ENCODE measurements at regions not wholly inside any gene's neighbourhood (a gene's known extent, or its start where the extent isn't known, plus 50 kb on each side); places are given as distances from the start of the nearest gene placed in this dataset.
A peak's percentile ranks its signal among the peaks of the same experiment; 100 is the strongest.
"Not testable (repeated sequence)": the region's sequence is repeated elsewhere in the genome, so short reads cannot be mapped to it uniquely, and the experiment has no call there.

- TF ChIP-seq, protein P1, sequence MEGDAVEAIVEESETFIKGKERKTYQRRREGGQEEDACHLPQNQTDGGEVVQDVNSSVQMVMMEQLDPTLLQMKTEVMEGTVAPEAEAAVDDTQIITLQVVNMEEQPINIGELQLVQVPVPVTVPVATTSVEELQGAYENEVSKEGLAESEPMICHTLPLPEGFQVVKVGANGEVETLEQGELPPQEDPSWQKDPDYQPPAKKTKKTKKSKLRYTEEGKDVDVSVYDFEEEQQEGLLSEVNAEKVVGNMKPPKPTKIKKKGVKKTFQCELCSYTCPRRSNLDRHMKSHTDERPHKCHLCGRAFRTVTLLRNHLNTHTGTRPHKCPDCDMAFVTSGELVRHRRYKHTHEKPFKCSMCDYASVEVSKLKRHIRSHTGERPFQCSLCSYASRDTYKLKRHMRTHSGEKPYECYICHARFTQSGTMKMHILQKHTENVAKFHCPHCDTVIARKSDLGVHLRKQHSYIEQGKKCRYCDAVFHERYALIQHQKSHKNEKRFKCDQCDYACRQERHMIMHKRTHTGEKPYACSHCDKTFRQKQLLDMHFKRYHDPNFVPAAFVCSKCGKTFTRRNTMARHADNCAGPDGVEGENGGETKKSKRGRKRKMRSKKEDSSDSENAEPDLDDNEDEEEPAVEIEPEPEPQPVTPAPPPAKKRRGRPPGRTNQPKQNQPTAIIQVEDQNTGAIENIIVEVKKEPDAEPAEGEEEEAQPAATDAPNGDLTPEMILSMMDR (IDR thresholded peaks at IDR 0.05; ENCODE audit: insufficient read depth, low read depth, low read length, missing control alignments), result no peak
- DNase-seq (ENCODE audit: low read depth), result no peak
Observed at GRCh38 chr9:106032978-106033377, 338.6 kb downstream of the TMEM38B start.

DNA sequence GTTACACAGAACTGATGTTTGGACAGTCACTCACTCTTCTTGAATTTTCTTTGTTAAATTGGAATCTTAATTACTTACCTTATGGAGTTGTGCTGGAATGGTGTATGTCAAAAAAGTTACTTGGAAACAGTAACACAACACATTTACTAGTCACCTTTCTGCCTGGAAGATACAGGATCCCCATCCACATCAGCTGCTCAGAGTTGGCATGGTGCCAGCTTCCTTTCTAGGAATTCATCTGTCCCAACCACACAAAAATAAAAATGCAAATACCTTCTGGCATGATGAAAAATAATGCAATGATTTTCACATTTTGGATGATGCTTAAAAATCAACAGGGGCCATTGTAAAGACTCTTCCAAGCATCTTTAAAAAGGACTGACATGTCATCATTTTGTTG is 341.5 kb downstream of the TMEM38B start:
- TF ChIP-seq, protein P1 (IDR thresholded peaks at IDR 0.05; ENCODE audit: insufficient read depth, low read depth, low read length, missing control alignments), result no peak
- no peak for DNase-seq (ENCODE audit: low read depth)
- no peak overlapping the region for H3K4me3 ChIP-seq (ENCODE audit: low read length)

More at GRCh38 chr9:106032978-106033377, 338.6 kb downstream of the TMEM38B start:
- no peak overlapping the region for H3K4me3 ChIP-seq (ENCODE audit: low read length)

GRCh38 chr9:106038266-106039001 is 344.1 kb downstream of the TMEM38B start:
- TF ChIP-seq, protein P1 (IDR thresholded peaks at IDR 0.05; ENCODE audit: insufficient read depth, low read depth, low read length, missing control alignments), result no peak
- H3K4me3 ChIP-seq (ENCODE audit: low read length), result no peak overlapping the region
- DNase-seq (ENCODE audit: low read depth), result peak; percentile 63

GRCh38 chr9:106039151-106039935 is 345.0 kb downstream of the TMEM38B start:
- DNase-seq (ENCODE audit: low read depth), result no peak
- no peak overlapping the region for H3K4me3 ChIP-seq (ENCODE audit: low read length)
- TF ChIP-seq, protein P1 (IDR thresholded peaks at IDR 0.05; ENCODE audit: insufficient read depth, low read depth, low read length, missing control alignments), result no peak

GRCh38 chr9:106041920-106042319 is 347.6 kb downstream of the TMEM38B start:
- H3K4me3 ChIP-seq (ENCODE audit: low read length); DNase-seq (ENCODE audit: low read depth): not testable (repeated sequence)

DNA sequence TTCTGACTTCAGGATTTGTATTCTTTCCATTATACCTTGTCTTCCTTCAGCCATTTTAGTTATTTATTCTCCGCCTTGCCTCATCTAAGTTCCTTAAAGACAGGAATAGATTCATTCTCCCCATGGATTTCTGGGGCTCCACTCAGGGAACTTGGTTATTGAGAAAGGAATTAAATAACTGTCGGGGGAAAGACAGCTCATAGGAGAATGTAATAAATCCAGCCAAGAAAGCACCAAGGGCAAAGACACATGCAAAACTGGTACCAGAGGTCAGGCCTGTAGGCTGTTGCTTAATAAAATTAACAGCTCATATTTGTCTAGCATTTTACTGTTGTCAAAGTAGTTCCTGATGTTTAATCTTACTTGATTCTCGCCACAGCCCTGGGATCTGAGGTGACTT is 357.2 kb downstream of the TMEM38B start:
- TF ChIP-seq, protein P1 (IDR thresholded peaks at IDR 0.05; ENCODE audit: insufficient read depth, low read depth, low read length, missing control alignments), result no peak
- no peak for DNase-seq (ENCODE audit: low read depth)
- no peak overlapping the region for H3K4me3 ChIP-seq (ENCODE audit: low read length)

DNA sequence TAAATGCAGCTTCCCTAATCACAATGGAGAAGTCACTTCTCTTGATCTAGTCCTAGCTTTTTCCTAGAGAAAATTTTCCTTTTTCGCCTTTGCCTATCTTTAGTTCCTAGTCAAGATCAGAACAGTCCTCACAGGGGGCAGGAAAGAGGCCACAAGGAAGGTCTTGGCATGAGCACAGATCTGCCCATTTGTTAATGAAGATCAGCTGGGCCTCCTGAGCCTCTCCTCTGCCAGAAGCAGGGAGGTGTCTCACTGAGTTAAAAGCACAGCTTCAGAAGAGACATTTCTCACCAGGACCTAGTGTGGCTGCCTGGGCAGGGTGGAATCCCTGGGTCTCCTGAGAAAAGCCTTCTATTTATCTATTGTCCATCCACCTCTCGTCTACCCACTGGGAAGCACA is 357.8 kb downstream of the TMEM38B start:
- TF ChIP-seq, protein P1 (IDR thresholded peaks at IDR 0.05; ENCODE audit: insufficient read depth, low read depth, low read length, missing control alignments), result no peak
- DNase-seq (ENCODE audit: low read depth), result no peak
- H3K4me3 ChIP-seq (ENCODE audit: low read length), result no peak overlapping the region

Data from epithelial cell of esophagus (primary cell).